AG04450 (cell line): ENCODE measurements at regions not wholly inside any gene's neighbourhood (a gene's known extent, or its start where the extent isn't known, plus 50 kb on each side); places are given as distances from the start of the nearest gene placed in this dataset.

Experiments
- CTCF ChIA-PET: fragments of 300-600, 350-600 bp; formaldehyde crosslinking; extraction: SDS; loops from one replicate; lab custom pipeline; 2022; ENCODE audit warnings: antibody characterized with exemption, inconsistent platforms; lab: Charles Lee
- POLR2A ChIA-PET: fragments of 350-600 bp; formaldehyde crosslinking; extraction: SDS; loops from one replicate; lab custom pipeline; 2021; ENCODE audit warnings: antibody characterized with exemption, inconsistent platforms; lab: Yijun Ruan, JAX
- DNase-seq: peaks from one replicate; pipeline ENCODE4 v3.0.0-alpha.2; 2011; ENCODE audit warnings: low read depth, low spot score
- H3K27ac ChIP-seq: one replicate; pipeline ENCODE4 v1.5.1; 2012; ENCODE audit warnings: low read depth, low read length, control low read depth
- H3K27me3 ChIP-seq: one replicate; pipeline ENCODE4 v1.6.0; 2012; ENCODE audit warnings: low read length; ENCODE audit not compliant: control insufficient read depth, insufficient read depth
- H3K4me3 ChIP-seq: 2 replicates; pipeline ENCODE4 v1.5.1; 2011; ENCODE audit warnings: mild to moderate bottlenecking, low read depth, low read length, control low read depth
- H3K9me3 ChIP-seq: 2 replicates; pipeline ENCODE4 v1.5.1; 2012; ENCODE audit warnings: low read length; ENCODE audit not compliant: control insufficient read depth, insufficient read depth
- TF ChIP-seq, protein P1 (sequence below): IDR thresholded peaks from 2 replicates; pipeline ENCODE4 v1.5.1; 2011; ENCODE audit warnings: low read depth, low read length, control low read depth, inconsistent platforms

DNA sequence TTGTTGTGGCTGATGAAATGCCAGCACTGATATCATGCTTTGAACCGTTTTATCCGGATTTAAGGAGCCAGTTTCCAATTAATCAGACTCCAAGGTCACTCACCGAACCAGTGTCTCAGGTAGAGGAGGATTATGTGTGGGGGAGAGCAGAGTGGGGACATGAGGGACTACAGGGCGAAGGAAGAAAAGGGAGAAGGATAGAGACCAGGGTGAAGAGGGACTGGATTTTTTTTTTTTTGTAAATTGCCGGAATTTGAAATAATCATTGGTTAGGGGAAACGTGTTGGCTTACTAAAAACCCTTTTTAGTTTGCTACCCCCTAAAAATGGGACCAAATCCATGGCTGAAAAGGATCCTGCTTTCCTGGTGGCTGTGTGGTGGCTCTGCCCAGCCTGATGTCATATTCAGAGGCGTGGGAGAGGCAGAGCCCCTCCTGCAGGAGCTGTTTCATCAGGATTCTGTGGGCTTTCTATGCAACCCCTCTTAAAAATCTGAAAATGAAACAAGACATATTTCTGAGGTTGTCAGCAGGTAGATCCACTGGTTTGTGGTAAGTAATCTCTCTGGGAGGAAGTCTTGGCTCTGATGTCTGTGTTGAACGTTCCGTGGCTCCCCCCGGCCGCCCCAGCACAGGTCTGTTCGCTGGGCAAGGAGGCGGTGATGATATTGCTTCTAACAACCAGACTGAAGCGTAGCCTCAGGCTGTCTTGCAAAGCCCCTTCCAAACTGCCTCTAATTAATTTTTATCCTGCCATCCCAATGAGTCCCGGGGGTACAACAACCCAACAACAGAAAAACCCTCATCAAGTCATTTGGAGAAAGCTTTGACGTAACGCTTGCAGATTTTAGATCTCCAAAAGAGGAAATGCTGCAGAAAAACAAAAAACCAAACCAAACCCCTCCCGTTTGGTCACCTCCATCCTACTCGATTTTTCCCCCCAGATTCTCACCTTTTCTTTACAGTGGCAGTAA, 143.0 kb upstream of the ZFHX3 start:
- POLR2A ChIA-PET: no interaction called here
- no peak overlapping the region for H3K27ac ChIP-seq
- TF ChIP-seq, protein P1, sequence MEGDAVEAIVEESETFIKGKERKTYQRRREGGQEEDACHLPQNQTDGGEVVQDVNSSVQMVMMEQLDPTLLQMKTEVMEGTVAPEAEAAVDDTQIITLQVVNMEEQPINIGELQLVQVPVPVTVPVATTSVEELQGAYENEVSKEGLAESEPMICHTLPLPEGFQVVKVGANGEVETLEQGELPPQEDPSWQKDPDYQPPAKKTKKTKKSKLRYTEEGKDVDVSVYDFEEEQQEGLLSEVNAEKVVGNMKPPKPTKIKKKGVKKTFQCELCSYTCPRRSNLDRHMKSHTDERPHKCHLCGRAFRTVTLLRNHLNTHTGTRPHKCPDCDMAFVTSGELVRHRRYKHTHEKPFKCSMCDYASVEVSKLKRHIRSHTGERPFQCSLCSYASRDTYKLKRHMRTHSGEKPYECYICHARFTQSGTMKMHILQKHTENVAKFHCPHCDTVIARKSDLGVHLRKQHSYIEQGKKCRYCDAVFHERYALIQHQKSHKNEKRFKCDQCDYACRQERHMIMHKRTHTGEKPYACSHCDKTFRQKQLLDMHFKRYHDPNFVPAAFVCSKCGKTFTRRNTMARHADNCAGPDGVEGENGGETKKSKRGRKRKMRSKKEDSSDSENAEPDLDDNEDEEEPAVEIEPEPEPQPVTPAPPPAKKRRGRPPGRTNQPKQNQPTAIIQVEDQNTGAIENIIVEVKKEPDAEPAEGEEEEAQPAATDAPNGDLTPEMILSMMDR: no peak
- CTCF ChIA-PET: interaction anchor here (0.6 to 1.7 kb wide), 3 partner anchors 10 to 14 kb away, joined by 3 to 12 read pairs (median 4); no protein-coding TSS in a partner anchor
- DNase-seq: no peak
- H3K27me3 ChIP-seq: peaks cover 8% of the 10 kb centered on the region
- no peak overlapping the region for H3K4me3 ChIP-seq
- H3K9me3 ChIP-seq: no peaks in the 10 kb centered on the region

DNA sequence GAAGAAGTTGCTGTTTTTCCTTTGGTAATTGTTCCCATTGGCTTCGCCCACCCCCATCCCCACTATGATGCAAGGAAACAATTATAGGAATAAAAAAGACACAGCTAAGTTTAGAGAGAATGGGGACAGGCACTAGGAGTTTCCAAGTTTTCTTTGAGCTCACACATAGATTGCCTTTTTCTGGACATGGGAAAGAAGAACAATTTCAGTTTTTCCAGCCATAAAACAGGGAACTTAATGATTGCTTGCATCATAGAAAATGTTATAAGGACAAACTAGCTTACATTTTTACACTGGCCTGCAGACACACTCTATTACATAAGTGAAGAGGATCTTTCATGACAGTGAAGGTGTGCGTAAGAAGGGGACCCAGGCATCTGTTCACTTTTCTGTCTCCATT, 142.3 kb upstream of the ZFHX3 start:
- no peak for DNase-seq
- no peaks in the 10 kb centered on the region for H3K9me3 ChIP-seq
- H3K27me3 ChIP-seq: peaks cover 8% of the 10 kb centered on the region
- TF ChIP-seq, protein P1: no peak
- ChIA-PET POLR2A (no interaction called here), CTCF (interaction anchor here (1.7 kb wide), 1 partner anchor 14 kb away, joined by 12 read pairs; no protein-coding TSS in a partner anchor)
- H3K4me3 ChIP-seq: no peak overlapping the region
- no peak overlapping the region for H3K27ac ChIP-seq

DNA sequence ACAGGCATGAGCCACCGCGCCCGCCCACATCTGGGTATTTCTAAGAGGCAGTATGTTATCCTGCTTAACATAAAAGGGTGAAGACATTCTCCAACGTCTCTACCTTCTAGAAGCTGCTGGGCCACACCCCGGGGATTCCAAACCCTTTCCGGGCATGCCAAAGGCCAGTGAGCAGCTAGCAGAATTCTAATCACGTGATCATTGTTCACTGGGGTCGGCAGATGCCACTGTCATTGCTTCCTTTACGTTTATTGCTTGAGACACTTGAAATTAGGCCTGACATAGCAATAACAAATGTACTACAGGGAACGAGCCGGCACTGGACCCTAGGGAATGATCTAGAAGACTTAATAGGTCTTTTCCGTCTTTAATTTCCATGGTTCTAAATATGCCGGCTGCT, 141.2 kb upstream of the ZFHX3 start:
- no peak for DNase-seq
- Histone ChIP-seq H3K9me3 (no peaks in the 10 kb centered on the region), H3K27ac (no peak overlapping the region), H3K27me3 (peaks cover 8% of the 10 kb centered on the region), H3K4me3 (no peak overlapping the region)
- CTCF ChIA-PET: no interaction called here
- TF ChIP-seq, protein P1: no peak
- POLR2A ChIA-PET: no interaction called here

DNA sequence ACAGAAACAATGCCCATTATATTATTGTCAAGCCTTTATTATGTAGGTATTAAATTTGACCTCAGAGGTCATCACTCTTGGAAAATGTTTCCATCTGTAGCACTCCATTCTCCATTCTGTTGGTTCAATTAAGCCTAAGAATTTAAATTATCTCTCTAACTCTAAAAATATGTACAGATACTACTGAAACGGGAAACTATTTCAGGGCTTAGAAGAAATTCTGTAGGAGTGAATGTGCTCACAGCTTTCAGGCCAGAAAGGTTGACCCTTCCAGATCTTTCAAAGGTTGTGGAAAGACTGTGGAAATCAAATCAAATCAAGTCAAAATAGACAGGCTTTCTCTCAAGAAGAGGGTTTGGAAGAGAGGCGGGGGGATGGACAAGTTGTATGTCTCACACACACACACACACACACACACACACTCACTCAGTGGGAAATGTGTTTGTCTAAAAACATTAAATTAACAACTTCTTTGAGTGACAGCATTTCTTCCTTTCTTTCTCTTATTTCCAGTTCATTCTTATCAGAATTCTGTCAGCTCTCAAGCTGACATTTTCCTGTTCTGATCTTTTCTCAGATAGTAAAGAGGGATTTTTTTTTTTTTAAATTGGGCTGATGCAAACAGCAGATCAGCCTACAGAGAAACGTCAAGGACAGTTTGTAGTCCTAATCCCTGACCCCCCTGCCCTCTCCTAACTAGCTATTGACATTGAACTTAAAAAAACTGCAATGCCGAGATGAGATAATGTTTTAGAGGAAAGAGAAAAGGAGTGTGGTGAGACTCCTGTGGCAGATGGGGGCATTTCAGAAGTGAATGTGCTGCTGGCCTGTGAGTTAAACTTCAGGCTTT, 139.0 kb upstream of the ZFHX3 start:
- H3K9me3 ChIP-seq: no peaks in the 10 kb centered on the region
- H3K27ac ChIP-seq: no peak overlapping the region
- peaks cover 4% of the 10 kb centered on the region for H3K27me3 ChIP-seq
- POLR2A ChIA-PET: interaction anchor here (0.6 to 0.7 kb wide), 2 partner anchors 30 to 46 kb away, joined by 4 read pairs; no protein-coding TSS in a partner anchor
- H3K4me3 ChIP-seq: no peak overlapping the region
- no peak for DNase-seq
- TF ChIP-seq, protein P1: no peak
- CTCF ChIA-PET: interaction anchor here (1.5 to 2.1 kb wide), 2 partner anchors 9 to 10 kb away, joined by 5 to 8 read pairs; no protein-coding TSS in a partner anchor
